ENCODE measurements at regions not wholly inside any gene's neighbourhood (a gene's known extent, or its start where the extent isn't known, plus 50 kb on each side); places are given as distances from the start of the nearest gene placed in this dataset.

- Mint-ChIP-seq H3K27me3 (ENCODE audit: unreplicated experiment) (no peaks in the 10 kb centered on the region), H3K4me3 (ENCODE audit: unreplicated experiment) (no peak overlapping the region), H3K36me3 (ENCODE audit: unreplicated experiment) (peaks cover 2% of the 10 kb centered on the region), H3K4me1 (ENCODE audit: unreplicated experiment) (peaks cover 26% of the 10 kb centered on the region), H3K27ac (ENCODE audit: unreplicated experiment) (no peak overlapping the region), H3K9me3 (ENCODE audit: unreplicated experiment) (no peaks in the 10 kb centered on the region)
- TF ChIP-seq CTCF (IDR thresholded peaks at IDR 0.05) = no peak
- no peak for DNase-seq (ENCODE audit: extremely low spot score, unreplicated experiment)
Observed at GRCh38 chr17:63134867-63135266, 168.8 kb downstream of the TANC2 start.

GRCh38 chr17:63136369-63137012, 170.5 kb downstream of the TANC2 start:
- no peaks in the 10 kb centered on the region for H3K9me3 Mint-ChIP-seq (ENCODE audit: unreplicated experiment)
- H3K4me3 Mint-ChIP-seq (ENCODE audit: unreplicated experiment) = no peak overlapping the region
- TF ChIP-seq CTCF (IDR thresholded peaks at IDR 0.05) = no peak
- no peaks in the 10 kb centered on the region for H3K27me3 Mint-ChIP-seq (ENCODE audit: unreplicated experiment)
- peaks cover 2% of the 10 kb centered on the region for H3K36me3 Mint-ChIP-seq (ENCODE audit: unreplicated experiment)
- H3K27ac Mint-ChIP-seq (ENCODE audit: unreplicated experiment) = no peak overlapping the region
- DNase-seq (ENCODE audit: extremely low spot score, unreplicated experiment) = no peak
- peaks cover 23% of the 10 kb centered on the region for H3K4me1 Mint-ChIP-seq (ENCODE audit: unreplicated experiment)

- no peak for TF ChIP-seq CTCF (IDR thresholded peaks at IDR 0.05)
- no peaks in the 10 kb centered on the region for H3K27me3 Mint-ChIP-seq (ENCODE audit: unreplicated experiment)
- DNase-seq (ENCODE audit: extremely low spot score, unreplicated experiment) = no peak
- H3K36me3 Mint-ChIP-seq (ENCODE audit: unreplicated experiment) = peaks cover 2% of the 10 kb centered on the region
- no peak overlapping the region for H3K4me3 Mint-ChIP-seq (ENCODE audit: unreplicated experiment)
- no peak overlapping the region for H3K27ac Mint-ChIP-seq (ENCODE audit: unreplicated experiment)
- peaks cover 17% of the 10 kb centered on the region for H3K4me1 Mint-ChIP-seq (ENCODE audit: unreplicated experiment)
- H3K9me3 Mint-ChIP-seq (ENCODE audit: unreplicated experiment) = no peaks in the 10 kb centered on the region
Observed at GRCh38 chr17:63137163-63137562, 171.1 kb downstream of the TANC2 start.

GRCh38 chr17:63138713-63139112, 172.7 kb downstream of the TANC2 start:
- Mint-ChIP-seq H3K27me3 (ENCODE audit: unreplicated experiment) (no peaks in the 10 kb centered on the region), H3K4me3 (ENCODE audit: unreplicated experiment) (no peak overlapping the region), H3K36me3 (ENCODE audit: unreplicated experiment) (peaks cover 2% of the 10 kb centered on the region), H3K4me1 (ENCODE audit: unreplicated experiment) (peaks cover 6% of the 10 kb centered on the region), H3K9me3 (ENCODE audit: unreplicated experiment) (no peaks in the 10 kb centered on the region), H3K27ac (ENCODE audit: unreplicated experiment) (no peak overlapping the region)
- TF ChIP-seq CTCF (IDR thresholded peaks at IDR 0.05) = no peak
- no peak for DNase-seq (ENCODE audit: extremely low spot score, unreplicated experiment)

GRCh38 chr17:63139356-63139755, 173.3 kb downstream of the TANC2 start:
- Mint-ChIP-seq H3K36me3 (ENCODE audit: unreplicated experiment) (peaks cover 2% of the 10 kb centered on the region), H3K9me3 (ENCODE audit: unreplicated experiment) (no peaks in the 10 kb centered on the region), H3K27ac (ENCODE audit: unreplicated experiment) (no peak overlapping the region), H3K4me1 (ENCODE audit: unreplicated experiment) (peaks cover 5% of the 10 kb centered on the region), H3K27me3 (ENCODE audit: unreplicated experiment) (no peaks in the 10 kb centered on the region), H3K4me3 (ENCODE audit: unreplicated experiment) (no peak overlapping the region)
- DNase-seq (ENCODE audit: extremely low spot score, unreplicated experiment) = no peak
- TF ChIP-seq CTCF (IDR thresholded peaks at IDR 0.05) = no peak
